ENCODE measurements at regions not wholly inside any gene's neighbourhood (a gene's known extent, or its start where the extent isn't known, plus 50 kb on each side); places are given as distances from the start of the nearest gene placed in this dataset.

DNA sequence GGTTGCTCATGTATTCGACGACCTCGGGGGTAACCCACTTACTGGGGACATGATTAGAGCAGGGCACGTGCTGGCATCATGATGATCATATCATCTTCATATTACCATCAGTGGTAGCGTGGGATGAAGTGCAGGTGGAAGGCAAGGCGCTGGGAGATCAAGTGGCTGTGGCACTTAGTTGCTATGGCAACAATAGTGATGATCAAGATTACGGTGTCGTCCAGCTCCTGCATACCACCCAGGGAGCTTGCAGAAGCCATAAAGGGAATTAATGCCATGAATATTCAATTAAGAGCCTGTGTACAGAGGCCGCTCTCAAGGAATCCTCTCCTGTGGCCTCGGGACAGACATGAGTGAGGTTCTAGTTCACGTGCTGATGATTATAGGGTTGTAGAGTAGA, 237.2 kb upstream of the COPS8 start:
- no peaks in the 10 kb centered on the region for H3K36me3 ChIP-seq (ENCODE audit: insufficient read depth in 1 of 2, low read depth in 1 of 2)
- no peaks in the 10 kb centered on the region for H3K9me3 ChIP-seq
- H3K27me3 ChIP-seq (ENCODE audit: insufficient read depth in 3 of 3, low read length in 2 of 3): no peaks in the 10 kb centered on the region
- peaks cover 15% of the 10 kb centered on the region for H3K4me1 ChIP-seq
- H3K4me3 ChIP-seq: no peak overlapping the region
- H3K27ac ChIP-seq: no peak overlapping the region
- intact Hi-C loops (cut with DNase I): no loop called here
- DNase-seq (no peak), ATAC-seq (no peak)
- 76 to 79% (median 78%) methylated on average over 11 of the region's 11 CpGs for WGBS, 3 donors
- TF ChIP-seq, protein P1, sequence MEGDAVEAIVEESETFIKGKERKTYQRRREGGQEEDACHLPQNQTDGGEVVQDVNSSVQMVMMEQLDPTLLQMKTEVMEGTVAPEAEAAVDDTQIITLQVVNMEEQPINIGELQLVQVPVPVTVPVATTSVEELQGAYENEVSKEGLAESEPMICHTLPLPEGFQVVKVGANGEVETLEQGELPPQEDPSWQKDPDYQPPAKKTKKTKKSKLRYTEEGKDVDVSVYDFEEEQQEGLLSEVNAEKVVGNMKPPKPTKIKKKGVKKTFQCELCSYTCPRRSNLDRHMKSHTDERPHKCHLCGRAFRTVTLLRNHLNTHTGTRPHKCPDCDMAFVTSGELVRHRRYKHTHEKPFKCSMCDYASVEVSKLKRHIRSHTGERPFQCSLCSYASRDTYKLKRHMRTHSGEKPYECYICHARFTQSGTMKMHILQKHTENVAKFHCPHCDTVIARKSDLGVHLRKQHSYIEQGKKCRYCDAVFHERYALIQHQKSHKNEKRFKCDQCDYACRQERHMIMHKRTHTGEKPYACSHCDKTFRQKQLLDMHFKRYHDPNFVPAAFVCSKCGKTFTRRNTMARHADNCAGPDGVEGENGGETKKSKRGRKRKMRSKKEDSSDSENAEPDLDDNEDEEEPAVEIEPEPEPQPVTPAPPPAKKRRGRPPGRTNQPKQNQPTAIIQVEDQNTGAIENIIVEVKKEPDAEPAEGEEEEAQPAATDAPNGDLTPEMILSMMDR (IDR thresholded peaks at IDR 0.05): no peak

DNA sequence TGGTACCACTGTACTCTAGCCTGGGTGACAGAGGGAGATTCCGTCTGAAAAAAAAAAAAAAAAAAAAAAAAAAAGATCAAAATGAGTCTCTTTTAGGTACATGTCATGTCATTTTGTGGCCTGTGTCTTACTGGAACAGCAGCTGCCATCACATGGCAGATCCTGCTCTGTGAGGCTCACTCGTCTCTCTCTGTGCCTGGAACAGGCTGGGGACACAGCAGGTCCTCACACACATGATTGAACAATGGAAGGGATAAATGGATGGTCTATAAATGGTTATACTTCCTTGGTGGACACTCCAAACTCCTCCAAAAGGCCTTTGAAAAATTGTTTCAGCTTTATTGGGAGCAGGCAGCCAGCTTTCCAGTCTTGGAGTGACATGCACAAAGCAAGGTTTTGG, 236.2 kb upstream of the COPS8 start:
- TF ChIP-seq, protein P1 (IDR thresholded peaks at IDR 0.05): no peak
- H3K36me3 ChIP-seq (ENCODE audit: insufficient read depth in 1 of 2, low read depth in 1 of 2): no peaks in the 10 kb centered on the region
- no peak overlapping the region for H3K4me3 ChIP-seq
- no peak for ATAC-seq
- 69 to 80% (median 69%) methylated on average over 1 to 2 of the region's 2 CpGs for WGBS, 3 donors
- H3K27ac ChIP-seq: no peak overlapping the region
- H3K4me1 ChIP-seq: peaks cover 18% of the 10 kb centered on the region
- H3K9me3 ChIP-seq: no peaks in the 10 kb centered on the region
- intact Hi-C loops (cut with DNase I): no loop called here
- DNase-seq: no peak
- no peaks in the 10 kb centered on the region for H3K27me3 ChIP-seq (ENCODE audit: insufficient read depth in 3 of 3, low read length in 2 of 3)

DNA sequence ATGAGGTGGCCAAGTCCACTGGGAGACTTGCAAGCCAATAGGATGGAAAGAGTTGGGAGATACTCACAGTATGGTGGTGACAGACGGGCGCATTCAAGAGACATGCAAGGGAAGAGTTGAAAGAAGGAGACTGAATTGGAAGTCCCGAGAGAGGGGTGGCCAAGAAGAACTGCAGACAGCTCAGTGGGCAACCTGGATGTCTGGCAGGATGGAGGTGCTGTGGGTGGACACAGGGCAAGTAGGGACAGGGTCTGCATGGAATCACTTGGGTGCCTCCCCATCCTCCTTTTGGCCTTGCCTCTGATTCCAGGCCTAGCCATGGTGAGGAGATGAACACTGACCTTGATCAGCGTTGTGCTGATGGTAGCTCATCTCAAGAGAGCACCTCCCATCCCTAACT, 235.7 kb upstream of the COPS8 start:
- intact Hi-C loops (cut with DNase I): no loop called here
- no peaks in the 10 kb centered on the region for H3K9me3 ChIP-seq

DNA sequence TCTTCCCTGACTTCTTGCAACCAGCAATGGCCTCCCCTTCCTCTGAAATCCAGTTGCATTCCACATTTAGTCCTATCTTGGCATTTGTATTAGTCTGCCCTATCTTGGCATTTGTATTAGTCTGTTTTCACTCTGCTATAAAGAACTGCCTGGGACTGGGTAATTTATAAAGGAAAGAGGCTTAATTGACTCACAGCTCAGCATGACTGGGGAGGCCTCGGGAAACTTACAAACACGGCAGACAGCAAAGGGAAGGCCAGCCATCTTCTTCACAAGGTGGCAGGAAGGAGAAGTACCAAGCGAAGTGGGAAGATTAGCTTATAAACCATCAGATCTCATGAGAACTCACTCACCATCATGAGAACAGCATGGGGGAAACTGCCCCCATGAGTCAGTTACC, 234.5 kb upstream of the COPS8 start:
- H3K9me3 ChIP-seq: no peaks in the 10 kb centered on the region
- H3K27ac ChIP-seq: no peak overlapping the region
- H3K27me3 ChIP-seq (ENCODE audit: insufficient read depth in 3 of 3, low read length in 2 of 3): no peaks in the 10 kb centered on the region
- no peaks in the 10 kb centered on the region for H3K36me3 ChIP-seq (ENCODE audit: insufficient read depth in 1 of 2, low read depth in 1 of 2)
- WGBS, 3 donors: 90 to 92% (median 91%) methylated on average over 3 of the region's 3 CpGs
- TF ChIP-seq, protein P1 (IDR thresholded peaks at IDR 0.05): no peak
- DNase-seq: no peak
- intact Hi-C loops (cut with DNase I): no loop called here
- H3K4me3 ChIP-seq: no peak overlapping the region
- no peak for ATAC-seq
- peaks cover 18% of the 10 kb centered on the region for H3K4me1 ChIP-seq

More for the DNA sequence above, 235.7 kb upstream of the COPS8 start:
- Histone ChIP-seq H3K36me3 (ENCODE audit: insufficient read depth in 1 of 2, low read depth in 1 of 2) (no peaks in the 10 kb centered on the region), H3K27me3 (ENCODE audit: insufficient read depth in 3 of 3, low read length in 2 of 3) (no peaks in the 10 kb centered on the region), H3K27ac (no peak overlapping the region), H3K4me1 (peaks cover 18% of the 10 kb centered on the region), H3K4me3 (no peak overlapping the region)
- ATAC-seq: no peak
- no peak for DNase-seq
- 96 to 98% (median 97%) methylated on average over 4 of the region's 4 CpGs for WGBS, 3 donors
- TF ChIP-seq, protein P1 (IDR thresholded peaks at IDR 0.05): no peak

Data from psoas muscle (tissue), 7 donors.